GM19397 (cell line): ENCODE measurements at regions not wholly inside any gene's neighbourhood (a gene's known extent, or its start where the extent isn't known, plus 50 kb on each side); places are given as distances from the start of the nearest gene placed in this dataset.

Experiments
- ATAC-seq: cut with Tn5 transposase; IDR thresholded peaks from one replicate; pipeline ENCODE4 v1.9.1; 2021; ENCODE audit warnings: mild to moderate bottlenecking, moderate library complexity; ENCODE audit not compliant: unreplicated experiment

DNA sequence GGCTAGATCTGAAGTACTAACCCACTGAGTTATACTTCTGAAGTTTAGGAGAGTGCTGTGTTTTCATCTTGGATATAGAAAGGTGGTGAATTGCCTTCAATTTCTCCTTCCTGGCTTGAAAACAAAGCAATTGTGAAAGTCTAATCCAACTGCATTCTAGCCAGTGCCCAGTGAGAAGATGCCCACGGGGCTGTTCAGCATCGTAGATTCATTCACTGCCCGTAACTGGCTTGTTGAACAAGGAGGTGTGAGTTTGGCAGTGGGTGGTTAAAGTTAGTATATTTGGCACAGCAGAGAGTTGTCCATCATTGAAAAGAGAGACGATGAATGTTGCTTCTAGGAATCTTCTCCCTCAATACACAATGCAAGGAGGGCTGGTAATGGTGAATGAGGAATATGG, 82.3 kb upstream of the RND3 start:
- ATAC-seq = no peak

GRCh38 chr2:150567771-150568301, 80.4 kb upstream of the RND3 start:
- no peak for ATAC-seq

DNA sequence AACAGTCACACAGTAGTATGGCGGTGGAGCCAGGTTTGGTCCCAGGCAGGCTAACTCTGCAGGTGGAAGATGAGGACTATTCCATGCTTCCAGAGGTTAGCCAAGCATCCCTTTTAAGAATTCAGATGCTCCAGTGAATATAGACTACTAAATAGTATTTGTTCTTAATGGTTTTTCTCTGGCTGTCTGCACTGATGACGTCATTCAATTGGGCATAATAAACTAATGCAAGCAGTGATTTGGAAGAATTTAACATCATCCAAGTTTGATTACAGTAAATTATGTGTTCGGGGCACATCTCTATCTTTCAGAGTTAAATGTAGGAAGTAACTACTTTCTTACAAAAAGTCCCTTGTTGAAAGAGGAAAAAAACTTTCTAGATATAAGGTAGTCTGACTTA, 78.8 kb upstream of the RND3 start:
- ATAC-seq = no peak

DNA sequence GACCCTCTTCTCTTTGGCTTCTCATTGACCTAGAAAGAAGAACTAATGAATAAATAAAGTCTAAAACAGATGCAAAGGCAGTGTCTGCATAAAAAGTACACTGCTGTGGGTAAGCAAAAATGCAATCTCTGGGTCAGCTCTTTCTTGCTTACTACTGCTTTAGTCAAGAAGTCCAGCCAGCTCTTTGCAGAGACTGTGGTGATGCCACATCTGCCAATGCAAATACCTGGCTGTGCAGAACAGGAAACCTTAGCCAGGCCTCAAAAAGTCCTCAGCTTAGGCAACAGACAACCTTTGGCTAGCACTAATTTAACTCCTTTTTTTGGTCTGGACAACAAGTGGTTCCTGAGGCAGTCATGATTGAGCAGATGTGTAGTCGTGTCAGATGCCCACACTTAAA, 73.6 kb upstream of the RND3 start:
- ATAC-seq = peak; percentile 52

DNA sequence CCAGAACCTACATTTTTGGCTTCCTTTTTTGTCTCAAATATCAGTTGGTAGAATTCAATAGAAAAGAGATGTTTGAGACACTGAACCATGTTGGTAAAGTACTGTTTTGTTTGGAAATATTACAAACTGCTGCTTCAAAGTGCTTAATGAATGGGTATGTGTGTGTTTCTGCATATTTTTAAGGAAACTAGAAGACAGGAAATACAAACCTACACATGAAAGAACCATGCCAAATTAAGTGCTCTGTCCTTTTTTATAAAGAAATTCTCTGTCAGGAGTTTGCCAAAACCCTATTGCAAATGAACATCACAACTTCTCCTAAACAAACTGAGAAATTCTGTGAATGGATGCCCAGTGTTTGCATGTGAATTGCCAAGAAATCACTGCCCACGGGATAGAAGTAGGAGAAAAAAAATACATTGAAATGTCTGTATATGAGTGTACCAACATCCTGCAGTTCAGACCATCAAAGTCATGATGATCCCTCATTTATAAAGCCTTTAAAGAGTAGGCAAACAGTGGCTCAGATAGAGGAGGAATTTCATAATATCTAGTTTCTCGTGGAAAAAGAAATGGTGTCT, 69.6 kb upstream of the RND3 start:
- ATAC-seq = no peak

GRCh38 chr2:150555611-150556356, 68.3 kb upstream of the RND3 start:
- ATAC-seq = no peak

DNA sequence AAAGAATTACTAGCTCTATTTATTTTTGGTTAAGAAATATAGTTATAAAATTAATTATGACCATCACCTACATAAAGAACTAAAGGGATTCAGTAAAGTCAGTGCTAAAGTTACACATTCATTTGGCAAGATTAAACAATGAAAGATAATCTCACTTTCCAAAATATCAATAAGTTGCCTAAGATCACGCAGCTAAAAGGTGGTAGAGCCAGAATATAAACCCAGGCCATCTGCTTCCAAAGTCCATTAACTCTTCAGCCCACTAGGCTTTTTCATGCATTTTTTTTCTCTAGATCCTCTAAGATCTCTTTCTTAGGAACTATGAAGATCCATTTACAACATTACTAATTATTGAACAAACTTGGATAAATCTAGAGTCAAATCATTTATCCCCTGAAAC, 66.6 kb upstream of the RND3 start:
- ATAC-seq = no peak

- ATAC-seq = no peak
Measured at GRCh38 chr2:150552041-150552820, 64.8 kb upstream of the RND3 start.

- no peak for ATAC-seq
Measured at GRCh38 chr2:150549381-150549780, 61.9 kb upstream of the RND3 start.

DNA sequence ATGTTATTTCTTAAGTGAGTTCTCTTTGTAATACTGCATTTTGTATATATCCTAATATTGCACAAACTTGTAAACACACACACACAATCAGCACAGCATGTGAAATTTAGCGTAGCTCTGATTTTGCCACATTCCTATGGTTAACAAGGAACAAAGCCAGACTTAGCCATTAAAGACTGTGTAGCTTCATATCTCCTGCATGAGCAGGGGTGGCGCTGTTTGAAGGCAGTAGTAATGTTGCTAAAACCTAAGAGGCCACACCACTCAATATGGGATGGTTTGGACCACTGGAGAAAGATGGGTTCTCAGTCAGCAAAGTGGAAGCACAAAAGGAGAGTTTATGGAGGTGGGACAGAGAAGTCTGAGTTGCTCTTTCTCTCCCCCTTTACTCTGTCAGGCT, 61.1 kb upstream of the RND3 start:
- ATAC-seq = peak; percentile 58

GRCh38 chr2:150545916-150546315, 58.4 kb upstream of the RND3 start:
- no peak for ATAC-seq

DNA sequence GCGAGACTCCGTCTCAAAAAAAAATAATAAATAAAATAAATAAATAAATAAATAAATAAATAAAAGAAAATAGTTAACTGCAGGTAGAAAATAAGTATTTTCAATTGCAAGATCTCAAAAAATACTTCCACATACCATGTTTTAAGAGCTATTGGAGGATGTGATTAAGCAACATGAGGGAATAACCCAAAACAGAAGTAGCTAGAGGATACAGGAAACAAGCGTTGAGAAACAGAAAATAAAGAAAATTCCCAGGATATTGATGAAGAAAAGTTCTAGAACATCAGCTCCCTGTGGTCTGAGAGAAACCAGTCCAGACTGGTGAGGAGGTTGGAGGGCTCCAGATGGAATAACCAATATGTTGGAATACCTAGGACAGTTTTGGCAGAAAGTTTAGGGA, 57.3 kb upstream of the RND3 start:
- no peak for ATAC-seq

- no peak for ATAC-seq
Measured at GRCh38 chr2:150542692-150543091, 55.2 kb upstream of the RND3 start.

GRCh38 chr2:150542172-150542571, 54.7 kb upstream of the RND3 start:
- ATAC-seq = no peak

- ATAC-seq = no peak
Measured at GRCh38 chr2:150538651-150539201, 51.3 kb upstream of the RND3 start.
